MCF 10A (cell line): ENCODE measurements at regions not wholly inside any gene's neighbourhood (a gene's known extent, or its start where the extent isn't known, plus 50 kb on each side); places are given as distances from the start of the nearest gene placed in this dataset.

Experiments used
- BruUV-seq: library from RNA; stranded (reverse); fragments of 400-500 nt; replicated peaks from 2 replicates; lab custom pipeline; 2021; lab: Mats Ljungman, UMichigan
- CTCF ChIA-PET: fragments of 300-600 bp; sonication (Branson Sonifier 250); formaldehyde crosslinking; extraction: SDS; loops from one replicate; lab custom pipeline; 2021; ENCODE audit warnings: antibody characterized with exemption, inconsistent platforms; lab: Yijun Ruan, JAX
- POLR2A ChIA-PET: fragments of 300-600, 350-650 bp; sonication (Branson Sonifier 250); formaldehyde crosslinking; extraction: SDS; loops from one replicate; lab custom pipeline; 2020; ENCODE audit warnings: antibody characterized with exemption, inconsistent platforms; lab: Yijun Ruan, JAX
- DNase-seq: peaks from one replicate; pipeline ENCODE4 v3.0.0-alpha.2; 2018; ENCODE audit not compliant: unreplicated experiment
- H3K27ac Mint-ChIP-seq: one replicate; pipeline ENCODE4 v1.8.0; 2022; ENCODE audit warnings: mild to moderate bottlenecking, low read depth, mixed read lengths; ENCODE audit not compliant: unreplicated experiment
- H3K27me3 Mint-ChIP-seq: one replicate; pipeline ENCODE4 v1.8.0; 2022; ENCODE audit warnings: mixed read lengths; ENCODE audit not compliant: insufficient read depth, unreplicated experiment
- H3K36me3 Mint-ChIP-seq: one replicate; pipeline ENCODE4 v1.8.0; 2022; ENCODE audit warnings: mild to moderate bottlenecking, moderate library complexity, mixed read lengths; ENCODE audit not compliant: insufficient read depth, unreplicated experiment
- H3K4me1 Mint-ChIP-seq: one replicate; pipeline ENCODE4 v1.8.0; 2022; ENCODE audit warnings: mixed read lengths; ENCODE audit not compliant: insufficient read depth, unreplicated experiment
- H3K4me3 Mint-ChIP-seq: one replicate; pipeline ENCODE4 v1.8.0; 2022; ENCODE audit warnings: mild to moderate bottlenecking, moderate library complexity, mixed read lengths; ENCODE audit not compliant: unreplicated experiment
- H3K9me3 Mint-ChIP-seq: one replicate; pipeline ENCODE4 v1.8.0; 2022; ENCODE audit warnings: mixed read lengths; ENCODE audit not compliant: unreplicated experiment
- intact Hi-C: fragments of 100-400 bp; cut with micrococcal nuclease; formaldehyde crosslinking; loops from 2 replicates; pipeline ENCODE4 v1.14.1; 2022
- TF ChIP-seq, protein P1 (sequence below): fragments of 200-600 bp; IDR thresholded peaks from one replicate; pipeline ENCODE4 v1.8.0; 2022; ENCODE audit warnings: antibody characterized with exemption, mild to moderate bottlenecking; ENCODE audit not compliant: unreplicated experiment

DNA sequence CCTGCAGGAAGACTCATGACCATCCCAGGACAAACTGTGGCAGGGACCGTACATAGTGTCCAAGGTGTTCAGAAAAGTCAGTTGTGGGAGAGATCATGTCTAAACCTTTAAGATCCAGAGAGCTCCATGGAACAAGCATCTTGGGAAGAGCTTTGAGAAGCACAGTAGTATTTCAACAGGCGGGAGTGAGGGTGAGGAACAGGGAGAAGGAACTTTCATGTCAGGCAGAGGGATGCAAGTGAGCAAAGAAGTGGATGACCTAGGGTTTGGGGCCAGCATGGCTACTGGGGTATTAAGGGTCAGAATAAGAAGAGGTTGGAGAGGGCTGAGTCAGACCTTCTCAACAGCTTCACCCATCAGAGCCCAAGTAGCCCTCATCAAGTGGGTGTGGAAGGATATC lies 147.9 kb upstream of the ETV3 start:
- Mint-ChIP-seq H3K4me1 (no peaks in the 10 kb centered on the region), H3K36me3 (no peaks in the 10 kb centered on the region), H3K4me3 (no peak overlapping the region), H3K27ac (no peak overlapping the region), H3K27me3 (peaks cover 76% of the 10 kb centered on the region), H3K9me3 (no peaks in the 10 kb centered on the region)
- CTCF ChIA-PET, result interaction anchor here (0.6 kb wide), 1 partner anchor 86 kb away, joined by 3 read pairs; no protein-coding TSS in a partner anchor
- TF ChIP-seq, protein P1, sequence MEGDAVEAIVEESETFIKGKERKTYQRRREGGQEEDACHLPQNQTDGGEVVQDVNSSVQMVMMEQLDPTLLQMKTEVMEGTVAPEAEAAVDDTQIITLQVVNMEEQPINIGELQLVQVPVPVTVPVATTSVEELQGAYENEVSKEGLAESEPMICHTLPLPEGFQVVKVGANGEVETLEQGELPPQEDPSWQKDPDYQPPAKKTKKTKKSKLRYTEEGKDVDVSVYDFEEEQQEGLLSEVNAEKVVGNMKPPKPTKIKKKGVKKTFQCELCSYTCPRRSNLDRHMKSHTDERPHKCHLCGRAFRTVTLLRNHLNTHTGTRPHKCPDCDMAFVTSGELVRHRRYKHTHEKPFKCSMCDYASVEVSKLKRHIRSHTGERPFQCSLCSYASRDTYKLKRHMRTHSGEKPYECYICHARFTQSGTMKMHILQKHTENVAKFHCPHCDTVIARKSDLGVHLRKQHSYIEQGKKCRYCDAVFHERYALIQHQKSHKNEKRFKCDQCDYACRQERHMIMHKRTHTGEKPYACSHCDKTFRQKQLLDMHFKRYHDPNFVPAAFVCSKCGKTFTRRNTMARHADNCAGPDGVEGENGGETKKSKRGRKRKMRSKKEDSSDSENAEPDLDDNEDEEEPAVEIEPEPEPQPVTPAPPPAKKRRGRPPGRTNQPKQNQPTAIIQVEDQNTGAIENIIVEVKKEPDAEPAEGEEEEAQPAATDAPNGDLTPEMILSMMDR, result no peak
- BruUV-seq, result no TSS peak
- DNase-seq, result no peak
- intact Hi-C loops, result no loop called here
- POLR2A ChIA-PET, result no interaction called here

DNA sequence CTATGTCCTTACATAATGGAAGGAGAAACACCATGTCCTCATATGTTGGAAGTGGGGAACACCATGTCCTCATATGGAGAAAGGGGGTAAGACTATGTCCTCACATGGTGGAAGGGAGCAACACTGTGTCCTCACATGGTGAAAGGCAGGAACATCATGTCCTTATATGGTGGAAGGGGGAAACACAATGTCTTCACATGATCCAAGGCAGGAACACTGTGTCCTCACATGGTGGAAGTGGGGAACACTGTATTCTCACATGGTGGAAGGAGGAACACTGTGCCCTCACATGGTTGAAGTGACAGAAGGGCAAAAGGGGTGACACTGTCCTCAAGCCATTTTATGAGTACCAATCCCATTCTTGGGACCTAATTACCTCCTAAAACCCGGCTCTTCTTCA lies 146.3 kb upstream of the ETV3 start:
- Mint-ChIP-seq H3K9me3 (no peaks in the 10 kb centered on the region), H3K4me1 (no peaks in the 10 kb centered on the region), H3K27ac (no peak overlapping the region), H3K36me3 (no peaks in the 10 kb centered on the region), H3K4me3 (no peak overlapping the region), H3K27me3 (peaks cover 79% of the 10 kb centered on the region)
- CTCF ChIA-PET, result interaction anchor here (0.7 kb wide), 1 partner anchor 86 kb away, joined by 3 read pairs; no protein-coding TSS in a partner anchor
- TF ChIP-seq, protein P1, result no peak
- BruUV-seq, result no TSS peak
- intact Hi-C loops, result no loop called here
- no peak for DNase-seq
- POLR2A ChIA-PET, result no interaction called here

DNA sequence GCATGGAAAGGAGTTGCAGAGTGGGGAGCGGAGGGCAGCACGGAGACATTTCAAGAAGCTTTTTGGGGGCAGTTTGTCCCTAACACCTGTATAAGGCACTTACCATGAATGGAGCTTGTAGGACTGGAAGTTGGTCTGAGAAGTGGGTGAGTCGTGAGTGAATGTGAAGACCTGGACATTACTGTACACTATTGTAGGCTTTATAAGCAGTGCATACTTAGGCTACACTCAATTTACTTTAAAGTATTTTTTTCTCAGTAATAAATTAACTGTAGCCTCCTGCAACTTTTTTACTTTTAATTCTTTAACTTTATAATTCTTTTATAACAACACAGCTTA lies 141.6 kb upstream of the ETV3 start:
- CTCF ChIA-PET, result no interaction called here
- Mint-ChIP-seq H3K4me3 (no peak overlapping the region), H3K27me3 (peaks cover 39% of the 10 kb centered on the region), H3K27ac (no peak overlapping the region), H3K36me3 (no peaks in the 10 kb centered on the region), H3K4me1 (no peaks in the 10 kb centered on the region), H3K9me3 (no peaks in the 10 kb centered on the region)
- POLR2A ChIA-PET, result no interaction called here
- TF ChIP-seq, protein P1, result no peak
- BruUV-seq, result no TSS peak
- DNase-seq, result no peak
- intact Hi-C loops, result no loop called here

DNA sequence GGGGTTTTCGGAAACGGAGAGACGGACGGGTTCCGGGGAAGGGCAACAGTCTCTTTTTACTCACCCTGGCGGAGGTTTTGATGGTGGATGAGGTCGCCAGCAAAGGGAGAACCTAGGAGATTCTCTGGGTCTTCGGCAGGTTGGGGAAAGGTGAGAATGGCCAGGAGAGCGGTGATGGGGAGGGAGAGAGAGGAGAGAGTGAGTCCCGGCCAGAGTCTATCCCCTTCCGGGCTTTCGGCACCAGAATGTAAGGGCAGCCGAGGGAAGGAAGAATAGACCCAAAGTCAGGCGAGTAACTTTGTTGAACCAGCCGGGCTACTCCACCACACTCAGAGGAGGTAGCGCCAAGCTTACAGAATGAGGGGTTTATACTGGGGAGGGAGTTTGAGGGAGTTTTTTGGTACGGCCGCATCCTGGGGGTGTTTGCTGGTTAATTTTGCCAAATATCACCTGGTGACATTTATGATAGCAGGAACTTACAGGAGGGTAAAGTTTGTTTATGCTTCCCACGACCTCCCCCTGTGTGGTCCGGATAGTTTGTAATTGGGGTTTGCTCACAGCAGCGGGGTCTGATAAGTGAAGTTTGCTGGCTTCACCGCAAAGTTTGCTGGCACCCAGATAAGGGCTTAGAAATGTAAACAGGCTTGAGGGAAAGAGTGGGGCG lies 141.1 kb upstream of the ETV3 start:
- TF ChIP-seq, protein P1, result no peak
- intact Hi-C loops, result no loop called here
- H3K27me3 Mint-ChIP-seq, result peaks cover 36% of the 10 kb centered on the region

More for the DNA sequence above, 141.1 kb upstream of the ETV3 start:
- Mint-ChIP-seq H3K9me3 (no peaks in the 10 kb centered on the region), H3K36me3 (no peaks in the 10 kb centered on the region), H3K4me1 (no peaks in the 10 kb centered on the region), H3K27ac (no peak overlapping the region), H3K4me3 (no peak overlapping the region)
- no TSS peak for BruUV-seq
- ChIA-PET POLR2A (no interaction called here), CTCF (no interaction called here)
- no peak for DNase-seq
